Type B pancreatic cell (in vitro differentiated cells): ENCODE measurements at regions not wholly inside any gene's neighbourhood (a gene's known extent, or its start where the extent isn't known, plus 50 kb on each side); places are given as distances from the start of the nearest gene placed in this dataset.

ENCODE experiments used
- DNase-seq: peaks from one replicate; pipeline ENCODE4 v3.0.0; 2021; ENCODE audit warnings: mixed read lengths; ENCODE audit not compliant: unreplicated experiment; ENCODE audit errors: extremely low spot score
- H3K27ac Mint-ChIP-seq: 2 replicates; pipeline ENCODE4 v1.8.0; 2021; ENCODE audit warnings: mild to moderate bottlenecking, mixed read lengths
- H3K27me3 Mint-ChIP-seq: 2 replicates; pipeline ENCODE4 v1.8.0; 2021; ENCODE audit warnings: mixed read lengths
- H3K36me3 Mint-ChIP-seq: 2 replicates; pipeline ENCODE4 v1.8.0; 2021; ENCODE audit warnings: mixed read lengths
- H3K4me1 Mint-ChIP-seq: one replicate; pipeline ENCODE4 v1.8.0; 2021; ENCODE audit warnings: mixed read lengths; ENCODE audit not compliant: unreplicated experiment
- H3K4me3 Mint-ChIP-seq: 2 replicates; pipeline ENCODE4 v1.8.0; 2021; ENCODE audit warnings: mild to moderate bottlenecking, mixed read lengths
- H3K9me3 Mint-ChIP-seq: 2 replicates; pipeline ENCODE4 v1.8.0; 2021; ENCODE audit warnings: mixed read lengths
- CTCF ChIP-seq: fragments of 200-600 bp; sonication (generic); conservative IDR thresholded peaks from 2 replicates; pipeline ENCODE4 v1.5.0; 2021; ENCODE audit warnings: antibody characterized with exemption, mild to moderate bottlenecking

GRCh38 chr13:106961216-106961615 lies 393.3 kb upstream of the ARGLU1 start:
- H3K27me3 Mint-ChIP-seq, result no peaks in the 10 kb centered on the region
- H3K4me1 Mint-ChIP-seq, result peaks cover 12% of the 10 kb centered on the region
- no peak overlapping the region for H3K4me3 Mint-ChIP-seq
- DNase-seq, result no peak
- no peak overlapping the region for H3K27ac Mint-ChIP-seq
- no peaks in the 10 kb centered on the region for H3K9me3 Mint-ChIP-seq
- TF ChIP-seq CTCF, result no peak
- no peaks in the 10 kb centered on the region for H3K36me3 Mint-ChIP-seq

- Mint-ChIP-seq H3K9me3 (peaks cover 5% of the 10 kb centered on the region), H3K27me3 (no peaks in the 10 kb centered on the region)
- no peak for DNase-seq
Measured at GRCh38 chr13:106958621-106959048, 390.7 kb upstream of the ARGLU1 start.

DNA sequence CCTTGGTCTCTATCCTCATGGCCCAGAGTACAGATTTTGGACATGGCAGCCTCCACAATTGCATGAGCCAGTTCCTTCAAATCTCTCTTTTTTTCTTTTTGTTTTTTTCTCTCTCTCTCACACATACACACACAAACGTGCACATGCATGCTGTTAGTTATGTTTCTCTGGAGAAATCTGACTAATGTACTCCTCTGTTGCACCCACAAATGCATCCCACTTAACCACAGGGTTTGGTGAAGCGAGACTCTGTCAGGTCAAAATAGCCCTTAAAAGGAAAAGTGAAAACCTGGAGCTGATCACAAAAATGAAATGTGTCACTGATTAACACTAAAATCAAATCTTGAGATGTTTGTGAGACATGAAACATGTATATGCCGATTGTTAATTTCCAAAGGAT lies 374.6 kb upstream of the ARGLU1 start:
- Mint-ChIP-seq H3K36me3 (no peaks in the 10 kb centered on the region), H3K4me3 (no peak overlapping the region), H3K27ac (no peak overlapping the region), H3K4me1 (peaks cover 5% of the 10 kb centered on the region), H3K9me3 (peaks cover 3% of the 10 kb centered on the region), H3K27me3 (peaks cover 5% of the 10 kb centered on the region)
- no peak for DNase-seq
- no peak for TF ChIP-seq CTCF

More at GRCh38 chr13:106958621-106959048, 390.7 kb upstream of the ARGLU1 start:
- Mint-ChIP-seq H3K4me1 (peaks cover 12% of the 10 kb centered on the region), H3K27ac (no peak overlapping the region), H3K4me3 (no peak overlapping the region), H3K36me3 (no peaks in the 10 kb centered on the region)
- TF ChIP-seq CTCF, result no peak

GRCh38 chr13:106941779-106942178 lies 373.8 kb upstream of the ARGLU1 start:
- H3K27ac Mint-ChIP-seq, result no peak overlapping the region
- H3K4me3 Mint-ChIP-seq, result no peak overlapping the region
- no peaks in the 10 kb centered on the region for H3K27me3 Mint-ChIP-seq
- no peaks in the 10 kb centered on the region for H3K36me3 Mint-ChIP-seq
- TF ChIP-seq CTCF, result no peak
- DNase-seq, result no peak
- H3K4me1 Mint-ChIP-seq, result peaks cover 5% of the 10 kb centered on the region
- H3K9me3 Mint-ChIP-seq, result peaks cover 3% of the 10 kb centered on the region

DNA sequence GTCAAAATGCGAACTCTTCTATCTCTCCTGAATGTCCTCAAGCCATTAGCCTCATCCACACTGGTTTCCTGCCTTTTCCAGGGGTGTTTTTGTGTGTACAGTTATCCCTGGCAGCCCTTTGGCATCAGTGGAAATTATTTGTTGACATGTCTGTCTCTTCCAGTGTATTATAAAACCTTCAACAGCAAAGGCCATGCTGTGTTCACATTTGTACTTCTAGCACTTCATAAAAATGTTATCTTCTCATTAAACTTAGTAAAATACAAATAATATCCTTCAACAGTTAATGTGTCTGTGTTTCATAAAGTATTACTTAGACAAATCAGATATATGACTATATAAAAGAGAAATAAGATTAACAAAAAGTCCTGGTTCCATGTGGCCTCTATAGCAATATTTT lies 359.5 kb upstream of the ARGLU1 start:
- no peak for DNase-seq
- Mint-ChIP-seq H3K4me3 (no peak overlapping the region), H3K4me1 (peaks cover under 1% of the 10 kb centered on the region), H3K27me3 (peaks cover 4% of the 10 kb centered on the region), H3K9me3 (no peaks in the 10 kb centered on the region), H3K36me3 (no peaks in the 10 kb centered on the region), H3K27ac (no peak overlapping the region)
- TF ChIP-seq CTCF, result no peak

DNA sequence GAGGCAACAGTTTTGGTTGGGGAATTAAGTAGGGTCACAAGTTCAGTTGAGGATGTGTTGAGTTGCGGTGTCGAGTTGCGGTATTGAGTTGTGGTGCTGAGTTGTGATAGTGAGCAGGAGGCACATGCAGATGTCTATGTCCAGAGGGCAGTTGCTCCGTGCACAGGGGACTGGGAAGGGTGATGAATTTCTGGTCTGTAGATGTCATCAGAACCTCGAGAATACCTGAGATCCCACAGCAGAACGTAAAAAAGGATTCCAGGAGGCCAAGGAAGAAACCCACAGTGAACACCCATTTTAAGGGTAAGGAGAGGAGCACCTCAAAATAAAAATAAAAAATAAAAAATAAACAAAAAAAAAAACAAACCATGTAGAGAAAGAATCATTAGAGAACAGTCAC lies 354.4 kb upstream of the ARGLU1 start:
- peaks cover 28% of the 10 kb centered on the region for H3K4me1 Mint-ChIP-seq
- no peak for TF ChIP-seq CTCF
- H3K36me3 Mint-ChIP-seq, result no peaks in the 10 kb centered on the region
- H3K9me3 Mint-ChIP-seq, result no peaks in the 10 kb centered on the region
- H3K27ac Mint-ChIP-seq, result no peak overlapping the region
- no peak overlapping the region for H3K4me3 Mint-ChIP-seq
- peaks cover 11% of the 10 kb centered on the region for H3K27me3 Mint-ChIP-seq
- DNase-seq, result no peak
